Endothelial cell of umbilical vein (primary cell): ENCODE measurements at regions not wholly inside any gene's neighbourhood (a gene's known extent, or its start where the extent isn't known, plus 50 kb on each side); places are given as distances from the start of the nearest gene placed in this dataset.

Experiments
- BruUV-seq: library from RNA; stranded (reverse); fragments of 400-500 nt; replicated peaks from 2 replicates; lab custom pipeline; 2021; lab: Mats Ljungman, UMichigan
- CTCF ChIA-PET: fragments of 300-600, 350-600 bp; sonication (Branson Sonifier 250); formaldehyde crosslinking; loops from one replicate; lab custom pipeline; 2021; ENCODE audit warnings: antibody characterized with exemption, inconsistent platforms; lab: Charles Lee
- POLR2A ChIA-PET: fragments of 300-600, 350-600 bp; sonication (Branson Sonifier 250); formaldehyde crosslinking; loops from one replicate; lab custom pipeline; 2021; ENCODE audit warnings: antibody characterized with exemption, inconsistent platforms; lab: Charles Lee
- DNase-seq: peaks from one replicate; pipeline ENCODE4 v3.0.0-alpha.2; 2011; ENCODE audit warnings: low read depth, low spot score
- FAIRE-seq: peaks from 2 replicates; lab custom pipeline; 2011; peaks lifted over from hg19 to GRCh38; lab: Jason Lieb, UNC
- H2AFZ ChIP-seq: 2 replicates; pipeline ENCODE4 v1.6.0; 2012; ENCODE audit warnings: low read depth, low read length, control low read depth, inconsistent platforms
- H3K27ac ChIP-seq: 2 replicates; pipeline ENCODE4 v1.5.1; 2011; ENCODE audit warnings: low read depth, mild to moderate bottlenecking, control low read depth, low read length, moderate library complexity; ENCODE audit not compliant: insufficient read depth
- H3K27me3 ChIP-seq, 2 experiments: 2 replicates each; pipeline versions ENCODE4 v1.6.0 to v1.6.1; 2011; ENCODE audit warnings: low read length in 2 of 2, mixed read lengths in 1 of 2; ENCODE audit not compliant: control insufficient read depth in 2 of 2, insufficient read depth in 2 of 2
- H3K36me3 ChIP-seq, 2 experiments: 2 replicates in 1 of 2; 3 replicates in 1 of 2; pipeline ENCODE4 v1.5.1; 2011; ENCODE audit warnings: low read length in 2 of 2, mild to moderate bottlenecking in 1 of 2, moderate library complexity in 1 of 2; ENCODE audit not compliant: control insufficient read depth in 2 of 2, insufficient read depth in 2 of 2; ENCODE audit errors: extremely low read depth in 1 of 2
- H3K4me1 ChIP-seq: 3 replicates; pipeline ENCODE4 v1.5.1; 2011; ENCODE audit warnings: mild to moderate bottlenecking, low read length; ENCODE audit not compliant: control insufficient read depth, insufficient read depth; ENCODE audit errors: extremely low read depth
- H3K4me2 ChIP-seq: 2 replicates; pipeline ENCODE4 v1.6.1; 2011; ENCODE audit warnings: low read length, control low read depth, mixed read lengths; ENCODE audit not compliant: insufficient read depth
- H3K4me3 ChIP-seq, 3 experiments: fragments of 200-600 bp in 1 of 3; sonication (generic), shearing (Covaris generic) in 1 of 3; replicated peaks in 1 of 3; 2 replicates each; pipeline ENCODE4 v1.5.1; 2011 to 2016; ENCODE audit warnings: control low read depth in 3 of 3, low read length in 3 of 3, mild to moderate bottlenecking in 2 of 3, inconsistent platforms in 1 of 3, low read depth in 1 of 3, moderate library complexity in 1 of 3; ENCODE audit not compliant: insufficient read depth in 1 of 3
- H3K79me2 ChIP-seq: 2 replicates; pipeline ENCODE4 v1.6.0; 2012; ENCODE audit warnings: low read length, inconsistent platforms; ENCODE audit not compliant: control insufficient read depth, insufficient read depth
- H3K9ac ChIP-seq: replicated peaks from 2 replicates; pipeline ENCODE3; 2011; ENCODE audit warnings: low read length, control low read depth; ENCODE audit not compliant: insufficient read depth; ENCODE audit errors: extremely low read depth
- H3K9me1 ChIP-seq: replicated peaks from 3 replicates; pipeline ENCODE4 v1.6.0; 2011; ENCODE audit warnings: mild to moderate bottlenecking, low read length; ENCODE audit not compliant: control insufficient read depth, insufficient read depth; ENCODE audit errors: extremely low read depth
- H3K9me3 ChIP-seq: replicated peaks from 2 replicates; pipeline ENCODE4 v1.5.1; 2012; ENCODE audit warnings: low read length, inconsistent platforms; ENCODE audit not compliant: control insufficient read depth, insufficient read depth
- H4K20me1 ChIP-seq: replicated peaks from 2 replicates; pipeline ENCODE3; 2011; ENCODE audit warnings: mild to moderate bottlenecking, low read length; ENCODE audit not compliant: control insufficient read depth, insufficient read depth; ENCODE audit errors: extremely low read depth
- EZH2 ChIP-seq: IDR thresholded peaks from 2 replicates; pipeline ENCODE4 v1.6.1; 2012; ENCODE audit warnings: borderline replicate concordance, low read depth, mild to moderate bottlenecking, moderate library complexity, low read length, inconsistent platforms; ENCODE audit not compliant: severe bottlenecking
- FOS ChIP-seq: IDR thresholded peaks from 2 replicates; pipeline ENCODE4 v1.6.1; 2011; ENCODE audit warnings: mild to moderate bottlenecking, low read length, moderate library complexity, borderline replicate concordance; ENCODE audit not compliant: insufficient read depth
- GATA2 ChIP-seq: IDR thresholded peaks from 2 replicates; pipeline ENCODE4 v1.7.0; 2011; ENCODE audit warnings: low read depth, mild to moderate bottlenecking, moderate library complexity, mixed read lengths, low read length; ENCODE audit not compliant: insufficient read length, insufficient read depth
- JUN ChIP-seq: IDR thresholded peaks from 2 replicates; pipeline ENCODE4 v1.6.1; 2011; ENCODE audit warnings: borderline replicate concordance, low read depth; ENCODE audit not compliant: insufficient read length, insufficient read depth
- MYC ChIP-seq: IDR thresholded peaks from one replicate; pipeline ENCODE4 v1.6.1; 2011; ENCODE audit warnings: mild to moderate bottlenecking, low read depth, low read length
- POLR2A ChIP-seq: IDR thresholded peaks from 2 replicates; pipeline ENCODE4 v1.6.1; 2012; ENCODE audit warnings: low read depth, mild to moderate bottlenecking, control low read depth, low read length
- POLR2AphosphoS5 ChIP-seq: IDR thresholded peaks from 2 replicates; pipeline ENCODE4 v1.6.1; 2012; ENCODE audit warnings: low read depth, mild to moderate bottlenecking, control low read depth, low read length, moderate library complexity; ENCODE audit not compliant: insufficient read depth
- dilution Hi-C: fragments of 300-500 bp; cut with MboI; formaldehyde crosslinking; loops from one replicate; pipeline ENCODE4 v1.15.0; 2019; ENCODE audit warnings: low sequenced_read_pairs; ENCODE audit not compliant: extremely low pct_ligation_motif_present
- intact Hi-C: fragments of 100-400 bp; cut with micrococcal nuclease; formaldehyde crosslinking; loops from one replicate; pipeline ENCODE4 v1.10.0; 2022
- TF ChIP-seq, protein P1 (sequence below), 2 donors: IDR thresholded peaks; 1 replicate in 1 of 2; 2 replicates in 1 of 2; pipeline ENCODE4 v1.5.1; 2011; ENCODE audit warnings: low read length in 2 of 2, mild to moderate bottlenecking in 2 of 2, moderate library complexity in 2 of 2, control low read depth in 1 of 2, inconsistent platforms in 1 of 2, low read depth in 1 of 2; ENCODE audit not compliant: insufficient read depth in 1 of 2; ENCODE audit errors: extremely low read depth in 1 of 2
- TF ChIP-seq, protein P2 (sequence below): IDR thresholded peaks from 2 replicates; pipeline ENCODE4 v1.6.1; 2011; ENCODE audit not compliant: insufficient read depth, insufficient read length

GRCh38 chr3:113092746-113093145 lies 102.0 kb downstream of the GTPBP8 start:
- H3K4me1 ChIP-seq: no peaks in the 10 kb centered on the region
- no peak overlapping the region for H3K4me2 ChIP-seq
- no peak for DNase-seq
- no peaks in the 10 kb centered on the region for H3K79me2 ChIP-seq
- H3K4me3 ChIP-seq: no peak overlapping the region
- H3K36me3 ChIP-seq: no peaks in the 10 kb centered on the region
- no peaks in the 10 kb centered on the region for H3K9me1 ChIP-seq
- H3K27ac ChIP-seq: no peak overlapping the region
- H3K27me3 ChIP-seq: no peaks in the 10 kb centered on the region
- ChIA-PET POLR2A (no interaction called here), CTCF (no interaction called here)
- TF ChIP-seq, protein P1, sequence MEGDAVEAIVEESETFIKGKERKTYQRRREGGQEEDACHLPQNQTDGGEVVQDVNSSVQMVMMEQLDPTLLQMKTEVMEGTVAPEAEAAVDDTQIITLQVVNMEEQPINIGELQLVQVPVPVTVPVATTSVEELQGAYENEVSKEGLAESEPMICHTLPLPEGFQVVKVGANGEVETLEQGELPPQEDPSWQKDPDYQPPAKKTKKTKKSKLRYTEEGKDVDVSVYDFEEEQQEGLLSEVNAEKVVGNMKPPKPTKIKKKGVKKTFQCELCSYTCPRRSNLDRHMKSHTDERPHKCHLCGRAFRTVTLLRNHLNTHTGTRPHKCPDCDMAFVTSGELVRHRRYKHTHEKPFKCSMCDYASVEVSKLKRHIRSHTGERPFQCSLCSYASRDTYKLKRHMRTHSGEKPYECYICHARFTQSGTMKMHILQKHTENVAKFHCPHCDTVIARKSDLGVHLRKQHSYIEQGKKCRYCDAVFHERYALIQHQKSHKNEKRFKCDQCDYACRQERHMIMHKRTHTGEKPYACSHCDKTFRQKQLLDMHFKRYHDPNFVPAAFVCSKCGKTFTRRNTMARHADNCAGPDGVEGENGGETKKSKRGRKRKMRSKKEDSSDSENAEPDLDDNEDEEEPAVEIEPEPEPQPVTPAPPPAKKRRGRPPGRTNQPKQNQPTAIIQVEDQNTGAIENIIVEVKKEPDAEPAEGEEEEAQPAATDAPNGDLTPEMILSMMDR (IDR thresholded peaks at IDR 0.05; ENCODE audit: extremely low read depth in 1 of 2, insufficient read depth in 1 of 2, low read depth in 1 of 2, low read length in 2 of 2): no peak
- TF ChIP-seq GATA2: no peak
- TF ChIP-seq FOS: no peak
- TF ChIP-seq, protein P2, sequence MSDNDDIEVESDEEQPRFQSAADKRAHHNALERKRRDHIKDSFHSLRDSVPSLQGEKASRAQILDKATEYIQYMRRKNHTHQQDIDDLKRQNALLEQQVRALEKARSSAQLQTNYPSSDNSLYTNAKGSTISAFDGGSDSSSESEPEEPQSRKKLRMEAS: no peak
- TF ChIP-seq JUN: no peak
- no peak for TF ChIP-seq EZH2
- no peak for TF ChIP-seq POLR2A
- no peak for TF ChIP-seq MYC
- no peak for TF ChIP-seq POLR2AphosphoS5
- no peaks in the 10 kb centered on the region for H3K9me3 ChIP-seq
- intact Hi-C loops: no loop called here
- H4K20me1 ChIP-seq: no peaks in the 10 kb centered on the region
- no peak for FAIRE-seq
- H3K9ac ChIP-seq: no peak overlapping the region
- BruUV-seq: no TSS peak
- dilution Hi-C loops: no loop called here
- H2AFZ ChIP-seq: no peak overlapping the region
